K562 (cell line): ENCODE measurements at regions not wholly inside any gene's neighbourhood (a gene's known extent, or its start where the extent isn't known, plus 50 kb on each side); places are given as distances from the start of the nearest gene placed in this dataset.

Experiments used
- ATF1 ChIP-seq, 2 experiments: fragments of 450-650 bp in 1 of 2; IDR thresholded peaks; 2 replicates each; pipeline ENCODE4 v1.6.1; 2016; ENCODE audit warnings: missing compliant biosample characterization in 1 of 2, missing genetic modification characterization in 1 of 2
- CHD4 ChIP-seq: fragments of 200-600 bp; sonication (generic); IDR thresholded peaks from 3 replicates; pipeline ENCODE4 v1.6.1; 2012; ENCODE audit warnings: low read depth, mild to moderate bottlenecking, mixed read lengths, low read length, inconsistent platforms; ENCODE audit not compliant: insufficient read depth, insufficient replicate concordance, poor library complexity, severe bottlenecking
- HDGF ChIP-seq: fragments of 450-650 bp; IDR thresholded peaks from 2 replicates; pipeline ENCODE4 v1.6.1; 2016
- LCOR ChIP-seq: sonication (generic); formaldehyde crosslinking; IDR thresholded peaks from 2 replicates; pipeline ENCODE4 v1.8.0; 2022; ENCODE audit warnings: mild to moderate bottlenecking, missing genetic modification reagents
- NR2C1 ChIP-seq, 2 experiments: fragments of 450-650 bp; IDR thresholded peaks; 2 replicates each; pipeline ENCODE4 v1.6.1; 2017; ENCODE audit warnings: mild to moderate bottlenecking in 2 of 2, antibody characterized with exemption in 1 of 2, inconsistent platforms in 1 of 2, missing compliant biosample characterization in 1 of 2, missing genetic modification characterization in 1 of 2
- POLR2A ChIP-seq: fragments of 450-650 bp; conservative IDR thresholded peaks from 2 replicates; pipeline ENCODE4 v1.6.1; 2016
- POLR2AphosphoS5 ChIP-seq: IDR thresholded peaks from 2 replicates; pipeline ENCODE4 v1.6.1; 2011; ENCODE audit warnings: mild to moderate bottlenecking, low read depth, low read length, moderate library complexity; ENCODE audit not compliant: control insufficient read depth, insufficient read depth
- RAD21 ChIP-seq, 2 experiments: fragments of 250-450 bp in 1 of 2; fragments of 450-650 bp in 1 of 2; sonication (Bioruptor Pico) in 1 of 2; formaldehyde crosslinking in 1 of 2; IDR thresholded peaks in 1 of 2; conservative IDR thresholded peaks in 1 of 2; 2 replicates each; pipeline versions ENCODE4 v1.4.0 to v1.8.0; 2020 to 2022; ENCODE audit warnings: mild to moderate bottlenecking in 2 of 2, moderate library complexity in 1 of 2
- RFX5 ChIP-seq: IDR thresholded peaks from 2 replicates; pipeline ENCODE4 v1.6.1; 2011; ENCODE audit warnings: low read depth, mild to moderate bottlenecking, improper control_type of control experiment, low read length
- ZBTB8A ChIP-seq: fragments of 450-650 bp; IDR thresholded peaks from 2 replicates; pipeline ENCODE4 v1.6.1; 2018; ENCODE audit warnings: mild to moderate bottlenecking, moderate library complexity; ENCODE audit not compliant: partially characterized antibody
- TF ChIP-seq, protein P1 (sequence below), 3 experiments: IDR thresholded peaks in 2 of 3; conservative IDR thresholded peaks in 1 of 3; 2 replicates each; pipeline ENCODE4 v1.5.1; 2011 to 2012; ENCODE audit warnings: low read length in 3 of 3, mild to moderate bottlenecking in 3 of 3, control low read depth in 2 of 3, improper control_type of control experiment in 1 of 3, inconsistent platforms in 1 of 3, low read depth in 1 of 3, mixed read lengths in 1 of 3, moderate library complexity in 1 of 3; ENCODE audit not compliant: insufficient read depth in 2 of 3
- TF ChIP-seq, protein P2 (sequence below): fragments of 250-450 bp; sonication (Bioruptor Pico); IDR thresholded peaks from 2 replicates; pipeline ENCODE4 v1.8.0; 2022; ENCODE audit warnings: moderate library complexity, mild to moderate bottlenecking, inconsistent platforms
- TF ChIP-seq, protein P3 (sequence below): sonication (generic); formaldehyde crosslinking; IDR thresholded peaks from 2 replicates; pipeline ENCODE4 v1.8.0; 2023; ENCODE audit warnings: mild to moderate bottlenecking, missing genetic modification reagents
- TF ChIP-seq, protein P4 (sequence below): IDR thresholded peaks from 3 replicates; pipeline ENCODE4 v1.6.1; 2011; ENCODE audit warnings: borderline replicate concordance, mild to moderate bottlenecking; ENCODE audit not compliant: insufficient read length, insufficient read depth

DNA sequence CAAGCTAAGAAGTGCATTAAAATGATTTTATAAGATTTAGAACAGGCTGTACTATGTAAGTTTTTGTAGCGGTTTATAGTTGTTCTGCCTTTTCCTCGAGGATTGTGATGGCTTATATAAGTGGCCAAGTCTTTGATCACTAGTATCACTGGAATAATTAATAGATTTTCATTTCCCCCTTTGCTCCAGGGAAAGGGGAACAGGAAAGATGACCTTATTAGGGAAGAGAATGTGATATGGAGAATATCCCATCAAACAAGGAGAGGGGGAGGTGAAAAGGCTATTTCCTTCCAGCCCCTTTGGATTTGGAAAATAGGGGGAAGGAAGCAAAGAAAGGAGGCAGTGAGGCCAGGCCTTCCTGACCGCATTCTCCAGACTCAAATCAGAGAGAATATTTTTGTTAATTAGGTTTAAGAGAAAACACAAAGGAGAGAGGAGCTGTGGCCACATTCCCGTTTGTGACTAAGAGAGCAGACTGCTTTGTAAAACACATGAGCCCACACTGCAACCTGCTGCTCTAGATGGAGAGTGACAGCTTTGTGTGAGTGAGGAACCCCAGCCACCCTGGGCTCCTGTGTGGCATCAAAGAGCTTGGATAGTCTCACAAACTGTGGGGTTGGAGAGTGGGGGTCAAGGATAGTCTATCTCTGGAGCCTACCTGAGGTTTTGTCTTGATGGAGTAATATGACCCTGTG, 359.5 kb downstream of the DTWD2 start:
- TF ChIP-seq ATF1 (CRISPR knock-in tag; IDR thresholded peaks at IDR 0.05) (no peak), ATF1 (tag; IDR thresholded peaks at IDR 0.05) (no peak), RAD21 (CRISPR knock-in tag; conservative IDR thresholded peaks at IDR 0.05 in 1 of 2, IDR thresholded peaks at IDR 0.05 in 1 of 2) (no peak), POLR2AphosphoS5 (no peak), CHD4 (no peak), RFX5 (no peak), POLR2A (no peak), HDGF (no peak), LCOR (CRISPR knock-in tag) (no peak), ZBTB8A (no peak), NR2C1 (IDR thresholded peaks at IDR 0.05) (no peak), NR2C1 (tag; IDR thresholded peaks at IDR 0.05) (no peak)
- TF ChIP-seq, protein P1, sequence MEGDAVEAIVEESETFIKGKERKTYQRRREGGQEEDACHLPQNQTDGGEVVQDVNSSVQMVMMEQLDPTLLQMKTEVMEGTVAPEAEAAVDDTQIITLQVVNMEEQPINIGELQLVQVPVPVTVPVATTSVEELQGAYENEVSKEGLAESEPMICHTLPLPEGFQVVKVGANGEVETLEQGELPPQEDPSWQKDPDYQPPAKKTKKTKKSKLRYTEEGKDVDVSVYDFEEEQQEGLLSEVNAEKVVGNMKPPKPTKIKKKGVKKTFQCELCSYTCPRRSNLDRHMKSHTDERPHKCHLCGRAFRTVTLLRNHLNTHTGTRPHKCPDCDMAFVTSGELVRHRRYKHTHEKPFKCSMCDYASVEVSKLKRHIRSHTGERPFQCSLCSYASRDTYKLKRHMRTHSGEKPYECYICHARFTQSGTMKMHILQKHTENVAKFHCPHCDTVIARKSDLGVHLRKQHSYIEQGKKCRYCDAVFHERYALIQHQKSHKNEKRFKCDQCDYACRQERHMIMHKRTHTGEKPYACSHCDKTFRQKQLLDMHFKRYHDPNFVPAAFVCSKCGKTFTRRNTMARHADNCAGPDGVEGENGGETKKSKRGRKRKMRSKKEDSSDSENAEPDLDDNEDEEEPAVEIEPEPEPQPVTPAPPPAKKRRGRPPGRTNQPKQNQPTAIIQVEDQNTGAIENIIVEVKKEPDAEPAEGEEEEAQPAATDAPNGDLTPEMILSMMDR (IDR thresholded peaks at IDR 0.05 in 2 of 3, conservative IDR thresholded peaks at IDR 0.05 in 1 of 3; ENCODE audit: insufficient read depth in 2 of 3, low read depth in 1 of 3, low read length in 3 of 3), result no peak
- TF ChIP-seq, protein P2, sequence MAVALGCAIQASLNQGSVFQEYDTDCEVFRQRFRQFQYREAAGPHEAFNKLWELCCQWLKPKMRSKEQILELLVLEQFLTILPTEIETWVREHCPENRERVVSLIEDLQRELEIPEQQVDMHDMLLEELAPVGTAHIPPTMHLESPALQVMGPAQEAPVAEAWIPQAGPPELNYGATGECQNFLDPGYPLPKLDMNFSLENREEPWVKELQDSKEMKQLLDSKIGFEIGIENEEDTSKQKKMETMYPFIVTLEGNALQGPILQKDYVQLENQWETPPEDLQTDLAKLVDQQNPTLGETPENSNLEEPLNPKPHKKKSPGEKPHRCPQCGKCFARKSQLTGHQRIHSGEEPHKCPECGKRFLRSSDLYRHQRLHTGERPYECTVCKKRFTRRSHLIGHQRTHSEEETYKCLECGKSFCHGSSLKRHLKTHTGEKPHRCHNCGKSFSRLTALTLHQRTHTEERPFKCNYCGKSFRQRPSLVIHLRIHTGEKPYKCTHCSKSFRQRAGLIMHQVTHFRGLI (CRISPR knock-in tag), result no peak
- TF ChIP-seq, protein P3, sequence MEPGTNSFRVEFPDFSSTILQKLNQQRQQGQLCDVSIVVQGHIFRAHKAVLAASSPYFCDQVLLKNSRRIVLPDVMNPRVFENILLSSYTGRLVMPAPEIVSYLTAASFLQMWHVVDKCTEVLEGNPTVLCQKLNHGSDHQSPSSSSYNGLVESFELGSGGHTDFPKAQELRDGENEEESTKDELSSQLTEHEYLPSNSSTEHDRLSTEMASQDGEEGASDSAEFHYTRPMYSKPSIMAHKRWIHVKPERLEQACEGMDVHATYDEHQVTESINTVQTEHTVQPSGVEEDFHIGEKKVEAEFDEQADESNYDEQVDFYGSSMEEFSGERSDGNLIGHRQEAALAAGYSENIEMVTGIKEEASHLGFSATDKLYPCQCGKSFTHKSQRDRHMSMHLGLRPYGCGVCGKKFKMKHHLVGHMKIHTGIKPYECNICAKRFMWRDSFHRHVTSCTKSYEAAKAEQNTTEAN (CRISPR knock-in tag), result no peak
- TF ChIP-seq, protein P4, sequence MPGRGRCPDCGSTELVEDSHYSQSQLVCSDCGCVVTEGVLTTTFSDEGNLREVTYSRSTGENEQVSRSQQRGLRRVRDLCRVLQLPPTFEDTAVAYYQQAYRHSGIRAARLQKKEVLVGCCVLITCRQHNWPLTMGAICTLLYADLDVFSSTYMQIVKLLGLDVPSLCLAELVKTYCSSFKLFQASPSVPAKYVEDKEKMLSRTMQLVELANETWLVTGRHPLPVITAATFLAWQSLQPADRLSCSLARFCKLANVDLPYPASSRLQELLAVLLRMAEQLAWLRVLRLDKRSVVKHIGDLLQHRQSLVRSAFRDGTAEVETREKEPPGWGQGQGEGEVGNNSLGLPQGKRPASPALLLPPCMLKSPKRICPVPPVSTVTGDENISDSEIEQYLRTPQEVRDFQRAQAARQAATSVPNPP, result no peak
